Astrocyte (in vitro differentiated cells and primary cell): ENCODE measurements at regions not wholly inside any gene's neighbourhood (a gene's known extent, or its start where the extent isn't known, plus 50 kb on each side); places are given as distances from the start of the nearest gene placed in this dataset.

Experiments
- DNase-seq: peaks from one replicate; pipeline ENCODE4 v3.0.0-alpha.2; 2010; ENCODE audit warnings: low read depth
- FAIRE-seq: peaks from 2 replicates; lab custom pipeline; 2011; peaks lifted over from hg19 to GRCh38; lab: Jason Lieb, UNC
- H2AFZ ChIP-seq: 2 replicates; pipeline ENCODE4 v1.6.0; 2012; ENCODE audit warnings: low read depth, low read length, inconsistent platforms
- H3K27ac ChIP-seq: 2 replicates; pipeline ENCODE4 v1.5.1; 2011; ENCODE audit warnings: low read depth, low read length, inconsistent platforms
- H3K27me3 ChIP-seq: 2 replicates; pipeline ENCODE4 v1.6.0; 2011; ENCODE audit warnings: low read length, inconsistent platforms; ENCODE audit not compliant: insufficient read depth
- H3K36me3 ChIP-seq: 2 replicates; pipeline ENCODE4 v1.5.1; 2011; ENCODE audit warnings: low read length, inconsistent platforms; ENCODE audit not compliant: insufficient read depth
- H3K4me1 ChIP-seq: 2 replicates; pipeline ENCODE4 v1.5.1; 2011; ENCODE audit warnings: low read length, inconsistent platforms; ENCODE audit not compliant: insufficient read depth
- H3K4me2 ChIP-seq: 2 replicates; pipeline ENCODE4 v1.6.0; 2012; ENCODE audit warnings: low read length, inconsistent platforms
- H3K4me3 ChIP-seq: 2 replicates; pipeline ENCODE4 v1.5.1; 2011; ENCODE audit warnings: low read depth, mild to moderate bottlenecking, low read length, inconsistent platforms; ENCODE audit not compliant: insufficient read depth
- H3K79me2 ChIP-seq: 2 replicates; pipeline ENCODE4 v1.6.0; 2012; ENCODE audit warnings: mild to moderate bottlenecking, low read length, inconsistent platforms; ENCODE audit not compliant: insufficient read depth
- H3K9ac ChIP-seq: 2 replicates; pipeline ENCODE4 v1.6.0; 2012; ENCODE audit warnings: mild to moderate bottlenecking, low read length, inconsistent platforms
- H3K9me3 ChIP-seq: 2 replicates; pipeline ENCODE4 v1.5.1; 2012; ENCODE audit warnings: low read depth, mild to moderate bottlenecking, low read length, inconsistent platforms; ENCODE audit not compliant: insufficient read depth
- H4K20me1 ChIP-seq: 2 replicates; pipeline ENCODE4 v1.6.0; 2012; ENCODE audit warnings: low read length, inconsistent platforms; ENCODE audit not compliant: insufficient read depth
- H3K27ac Mint-ChIP-seq: one replicate; pipeline ENCODE4 v1.8.0; 2021; ENCODE audit warnings: mild to moderate bottlenecking, mixed read lengths; ENCODE audit not compliant: unreplicated experiment
- H3K27me3 Mint-ChIP-seq: one replicate; pipeline ENCODE4 v1.8.0; 2021; ENCODE audit warnings: low read depth, mixed read lengths; ENCODE audit not compliant: unreplicated experiment
- H3K36me3 Mint-ChIP-seq: one replicate; pipeline ENCODE4 v1.8.0; 2021; ENCODE audit warnings: low read depth, mixed read lengths; ENCODE audit not compliant: unreplicated experiment
- H3K4me1 Mint-ChIP-seq: one replicate; pipeline ENCODE4 v1.8.0; 2021; ENCODE audit warnings: low read depth, mixed read lengths; ENCODE audit not compliant: unreplicated experiment
- H3K4me3 Mint-ChIP-seq: one replicate; pipeline ENCODE4 v1.8.0; 2021; ENCODE audit warnings: mild to moderate bottlenecking, moderate library complexity, mixed read lengths; ENCODE audit not compliant: unreplicated experiment
- H3K9me3 Mint-ChIP-seq: one replicate; pipeline ENCODE4 v1.8.0; 2021; ENCODE audit warnings: mild to moderate bottlenecking, mixed read lengths; ENCODE audit not compliant: unreplicated experiment
- CTCF ChIP-seq: IDR thresholded peaks from 2 replicates; pipeline ENCODE4 v1.5.1; 2011; ENCODE audit warnings: low read depth, mild to moderate bottlenecking, inconsistent platforms, low read length, moderate library complexity; ENCODE audit not compliant: insufficient read depth
- EZH2 ChIP-seq: IDR thresholded peaks from 2 replicates; pipeline ENCODE4 v1.6.1; 2012; ENCODE audit warnings: mild to moderate bottlenecking, low read length, inconsistent platforms; ENCODE audit not compliant: insufficient read depth

- H3K27ac ChIP-seq, result no peak overlapping the region
- no peak overlapping the region for H3K4me3 Mint-ChIP-seq
Observed at GRCh38 chr17:70297397-70297796, 128.1 kb downstream of the KCNJ2 start.

GRCh38 chr17:70298929-70299531 lies 129.7 kb downstream of the KCNJ2 start:
- FAIRE-seq (no peak), DNase-seq (no peak)
- Histone ChIP-seq H3K4me3 (no peak overlapping the region), H3K4me2 (no peak overlapping the region), H4K20me1 (no peaks in the 10 kb centered on the region), H3K4me1 (no peaks in the 10 kb centered on the region), H3K79me2 (no peaks in the 10 kb centered on the region), H3K27ac (no peak overlapping the region), H3K27me3 (no peaks in the 10 kb centered on the region), H2AFZ (no peak overlapping the region), H3K9me3 (no peaks in the 10 kb centered on the region), H3K36me3 (no peaks in the 10 kb centered on the region), H3K9ac (no peak overlapping the region)
- H3K27ac Mint-ChIP-seq, result no peak overlapping the region
- H3K4me1 Mint-ChIP-seq, result no peaks in the 10 kb centered on the region
- no peaks in the 10 kb centered on the region for H3K36me3 Mint-ChIP-seq
- no peaks in the 10 kb centered on the region for H3K27me3 Mint-ChIP-seq
- H3K9me3 Mint-ChIP-seq, result peaks cover 3% of the 10 kb centered on the region
- H3K4me3 Mint-ChIP-seq, result no peak overlapping the region
- TF ChIP-seq CTCF (no peak), EZH2 (no peak)

More at GRCh38 chr17:70297397-70297796, 128.1 kb downstream of the KCNJ2 start:
- Histone ChIP-seq H3K4me2 (no peak overlapping the region), H3K9ac (no peak overlapping the region), H3K79me2 (no peaks in the 10 kb centered on the region), H3K9me3 (no peaks in the 10 kb centered on the region), H2AFZ (no peak overlapping the region), H3K27me3 (no peaks in the 10 kb centered on the region), H3K4me3 (no peak overlapping the region), H3K4me1 (no peaks in the 10 kb centered on the region), H4K20me1 (no peaks in the 10 kb centered on the region), H3K36me3 (no peaks in the 10 kb centered on the region)
- H3K27me3 Mint-ChIP-seq, result no peaks in the 10 kb centered on the region
- no peaks in the 10 kb centered on the region for H3K4me1 Mint-ChIP-seq
- H3K36me3 Mint-ChIP-seq, result no peaks in the 10 kb centered on the region
- TF ChIP-seq EZH2 (no peak), CTCF (no peak)
- no peak overlapping the region for H3K27ac Mint-ChIP-seq
- peaks cover 4% of the 10 kb centered on the region for H3K9me3 Mint-ChIP-seq
- no peak for DNase-seq
- FAIRE-seq, result no peak

GRCh38 chr17:70307430-70308225 lies 138.3 kb downstream of the KCNJ2 start:
- Histone ChIP-seq H3K4me1 (peaks cover 8% of the 10 kb centered on the region), H3K9me3 (no peaks in the 10 kb centered on the region), H2AFZ (peak overlapping the region; percentile 53), H4K20me1 (no peaks in the 10 kb centered on the region), H3K4me3 (no peak overlapping the region), H3K4me2 (peak overlapping the region; percentile 40), H3K79me2 (no peaks in the 10 kb centered on the region), H3K36me3 (no peaks in the 10 kb centered on the region), H3K27ac (peak overlapping the region; percentile 31), H3K27me3 (no peaks in the 10 kb centered on the region), H3K9ac (no peak overlapping the region)
- peaks cover 4% of the 10 kb centered on the region for H3K4me1 Mint-ChIP-seq
- no peak overlapping the region for H3K4me3 Mint-ChIP-seq
- no peaks in the 10 kb centered on the region for H3K27me3 Mint-ChIP-seq
- FAIRE-seq (no peak), DNase-seq (peak; percentile 95)
- H3K9me3 Mint-ChIP-seq, result no peaks in the 10 kb centered on the region
- no peaks in the 10 kb centered on the region for H3K36me3 Mint-ChIP-seq
- TF ChIP-seq CTCF, result no peak
- TF ChIP-seq EZH2, result no peak
- H3K27ac Mint-ChIP-seq, result no peak overlapping the region
